Type B pancreatic cell (in vitro differentiated cells): ENCODE measurements at regions not wholly inside any gene's neighbourhood (a gene's known extent, or its start where the extent isn't known, plus 50 kb on each side); places are given as distances from the start of the nearest gene placed in this dataset.

Experiments
- DNase-seq: peaks from one replicate; pipeline ENCODE4 v3.0.0; 2021; ENCODE audit warnings: mixed read lengths; ENCODE audit not compliant: unreplicated experiment; ENCODE audit errors: extremely low spot score
- H3K27ac Mint-ChIP-seq: 2 replicates; pipeline ENCODE4 v1.8.0; 2021; ENCODE audit warnings: mild to moderate bottlenecking, mixed read lengths
- H3K27me3 Mint-ChIP-seq: 2 replicates; pipeline ENCODE4 v1.8.0; 2021; ENCODE audit warnings: mixed read lengths
- H3K36me3 Mint-ChIP-seq: 2 replicates; pipeline ENCODE4 v1.8.0; 2021; ENCODE audit warnings: mixed read lengths
- H3K4me1 Mint-ChIP-seq: one replicate; pipeline ENCODE4 v1.8.0; 2021; ENCODE audit warnings: mixed read lengths; ENCODE audit not compliant: unreplicated experiment
- H3K4me3 Mint-ChIP-seq: 2 replicates; pipeline ENCODE4 v1.8.0; 2021; ENCODE audit warnings: mild to moderate bottlenecking, mixed read lengths
- H3K9me3 Mint-ChIP-seq: 2 replicates; pipeline ENCODE4 v1.8.0; 2021; ENCODE audit warnings: mixed read lengths
- CTCF ChIP-seq: fragments of 200-600 bp; sonication (generic); conservative IDR thresholded peaks from 2 replicates; pipeline ENCODE4 v1.5.0; 2021; ENCODE audit warnings: antibody characterized with exemption, mild to moderate bottlenecking

GRCh38 chr10:10503772-10504171, 513.9 kb upstream of the CELF2 start:
- peaks cover 4% of the 10 kb centered on the region for H3K36me3 Mint-ChIP-seq
- peaks cover 6% of the 10 kb centered on the region for H3K9me3 Mint-ChIP-seq
- no peaks in the 10 kb centered on the region for H3K27me3 Mint-ChIP-seq
- no peak for DNase-seq
- H3K4me1 Mint-ChIP-seq, result no peaks in the 10 kb centered on the region
- TF ChIP-seq CTCF, result no peak
- no peak overlapping the region for H3K4me3 Mint-ChIP-seq
- H3K27ac Mint-ChIP-seq, result no peak overlapping the region

GRCh38 chr10:10508211-10508610, 509.5 kb upstream of the CELF2 start:
- no peaks in the 10 kb centered on the region for H3K9me3 Mint-ChIP-seq
- no peaks in the 10 kb centered on the region for H3K27me3 Mint-ChIP-seq
- H3K27ac Mint-ChIP-seq, result no peak overlapping the region
- DNase-seq, result no peak
- H3K4me1 Mint-ChIP-seq, result no peaks in the 10 kb centered on the region
- no peak overlapping the region for H3K4me3 Mint-ChIP-seq
- no peak for TF ChIP-seq CTCF
- H3K36me3 Mint-ChIP-seq, result peaks cover 4% of the 10 kb centered on the region

- TF ChIP-seq CTCF, result no peak
Observed at GRCh38 chr10:10510179-10510578, 507.5 kb upstream of the CELF2 start.

GRCh38 chr10:10513067-10513466, 504.6 kb upstream of the CELF2 start:
- Mint-ChIP-seq H3K4me3 (no peak overlapping the region), H3K9me3 (no peaks in the 10 kb centered on the region), H3K27me3 (no peaks in the 10 kb centered on the region), H3K36me3 (peaks cover 2% of the 10 kb centered on the region), H3K27ac (no peak overlapping the region), H3K4me1 (no peaks in the 10 kb centered on the region)
- DNase-seq, result no peak
- no peak for TF ChIP-seq CTCF

More at GRCh38 chr10:10510179-10510578, 507.5 kb upstream of the CELF2 start:
- Mint-ChIP-seq H3K36me3 (peaks cover 4% of the 10 kb centered on the region), H3K27me3 (no peaks in the 10 kb centered on the region), H3K9me3 (no peaks in the 10 kb centered on the region), H3K4me1 (no peaks in the 10 kb centered on the region), H3K27ac (no peak overlapping the region), H3K4me3 (no peak overlapping the region)
- DNase-seq, result no peak

- no peaks in the 10 kb centered on the region for H3K4me1 Mint-ChIP-seq
- H3K36me3 Mint-ChIP-seq, result no peaks in the 10 kb centered on the region
- no peak for DNase-seq
- H3K27ac Mint-ChIP-seq, result no peak overlapping the region
- H3K4me3 Mint-ChIP-seq, result no peak overlapping the region
- no peaks in the 10 kb centered on the region for H3K27me3 Mint-ChIP-seq
- no peak for TF ChIP-seq CTCF
- no peaks in the 10 kb centered on the region for H3K9me3 Mint-ChIP-seq
Observed at GRCh38 chr10:10513898-10514297, 503.8 kb upstream of the CELF2 start.

- DNase-seq, result no peak
- Mint-ChIP-seq H3K9me3 (no peaks in the 10 kb centered on the region), H3K36me3 (no peaks in the 10 kb centered on the region), H3K4me1 (no peaks in the 10 kb centered on the region), H3K27ac (no peak overlapping the region), H3K27me3 (no peaks in the 10 kb centered on the region), H3K4me3 (no peak overlapping the region)
- TF ChIP-seq CTCF, result no peak
Observed at GRCh38 chr10:10514797-10515196, 502.9 kb upstream of the CELF2 start.
